Vagina (tissue), 2 donors: ENCODE measurements at regions not wholly inside any gene's neighbourhood (a gene's known extent, or its start where the extent isn't known, plus 50 kb on each side); places are given as distances from the start of the nearest gene placed in this dataset.

Experiments used
- DNase-seq, 2 donors: peaks; one replicate each; pipeline ENCODE4 v3.0.0-alpha.2; 2017; ENCODE audit errors: extremely low spot score in 2 of 2
- H3K27ac ChIP-seq: fragments of 200-600 bp; sonication (generic); one replicate; pipeline ENCODE4 v1.5.1; 2019
- H3K27me3 ChIP-seq: fragments of 200-600 bp; sonication (generic); one replicate; pipeline ENCODE4 v1.5.1; 2019
- H3K36me3 ChIP-seq, 2 donors: fragments of 200-600 bp; sonication (generic); one replicate each; pipeline ENCODE4 v1.5.1; 2017 to 2019
- H3K4me1 ChIP-seq: fragments of 200-600 bp; sonication (generic); one replicate; pipeline ENCODE4 v1.5.1; 2019
- H3K4me3 ChIP-seq, 2 donors: fragments of 200-600 bp; sonication (generic); 1 replicate in 1 of 2; 2 replicates in 1 of 2; pipeline ENCODE4 v1.5.1; 2016 to 2019
- H3K9me3 ChIP-seq: fragments of 200-600 bp; sonication (generic); one replicate; pipeline ENCODE4 v1.5.1; 2019
- CTCF ChIP-seq, 3 experiments: fragments of 450-650 bp in 2 of 3; fragments of 200-600 bp in 1 of 3; sonication (generic) in 1 of 3; IDR thresholded peaks; one replicate each; pipeline ENCODE4 v1.5.1; 2017 to 2019; ENCODE audit warnings: antibody characterized with exemption in 3 of 3, mild to moderate bottlenecking in 2 of 3, moderate library complexity in 2 of 3
- POLR2A ChIP-seq, 2 donors: fragments of 450-650 bp; IDR thresholded peaks; one replicate each; pipeline ENCODE4 v1.6.1; 2017; ENCODE audit warnings: antibody characterized with exemption in 2 of 2, mild to moderate bottlenecking in 2 of 2, moderate library complexity in 2 of 2
- POLR2AphosphoS5 ChIP-seq, 2 donors: sonication (generic); formaldehyde crosslinking; IDR thresholded peaks; one replicate each; pipeline ENCODE4 v1.9.0; 2017; ENCODE audit warnings: antibody characterized with exemption in 2 of 2, mild to moderate bottlenecking in 2 of 2, low read depth in 1 of 2; ENCODE audit not compliant: insufficient read depth in 1 of 2
- intact Hi-C: fragments of 100-400 bp; cut with DNase I; formaldehyde crosslinking; loops from one replicate; pipeline ENCODE4 v1.15.1; 2023

- Histone ChIP-seq H3K36me3 (no peaks in the 10 kb centered on the region), H3K9me3 (no peaks in the 10 kb centered on the region), H3K4me1 (no peaks in the 10 kb centered on the region), H3K4me3 (no peak overlapping the region), H3K27ac (no peak overlapping the region), H3K27me3 (no peaks in the 10 kb centered on the region)
- intact Hi-C loops = no loop called here
- no peak for TF ChIP-seq POLR2A (IDR thresholded peaks at IDR 0.05)
- no peak for DNase-seq
These were observed 499.0 kb downstream of the EBF1 start for GRCh38 chr5:158600679-158601078.

- Histone ChIP-seq H3K27me3 (no peaks in the 10 kb centered on the region), H3K36me3 (no peaks in the 10 kb centered on the region), H3K4me1 (no peaks in the 10 kb centered on the region), H3K9me3 (no peaks in the 10 kb centered on the region), H3K27ac (no peak overlapping the region), H3K4me3 (no peak overlapping the region)
- no peak for DNase-seq
- no peak for TF ChIP-seq POLR2AphosphoS5 (IDR thresholded peaks at IDR 0.05; ENCODE audit: insufficient read depth in 1 of 2, low read depth in 1 of 2)
- TF ChIP-seq POLR2A (IDR thresholded peaks at IDR 0.05) = no peak
- no peak for TF ChIP-seq CTCF (IDR thresholded peaks at IDR 0.05)
- intact Hi-C loops = no loop called here
These were observed 500.6 kb downstream of the EBF1 start for GRCh38 chr5:158599157-158599556.

GRCh38 chr5:158594595-158595242, 505.0 kb downstream of the EBF1 start:
- Histone ChIP-seq H3K4me3 (no peak overlapping the region), H3K4me1 (no peaks in the 10 kb centered on the region), H3K27me3 (no peaks in the 10 kb centered on the region), H3K9me3 (no peaks in the 10 kb centered on the region), H3K36me3 (no peaks in the 10 kb centered on the region), H3K27ac (no peak overlapping the region)
- intact Hi-C loops = no loop called here
- TF ChIP-seq POLR2A (IDR thresholded peaks at IDR 0.05) (no peak), POLR2AphosphoS5 (IDR thresholded peaks at IDR 0.05; ENCODE audit: insufficient read depth in 1 of 2, low read depth in 1 of 2) (no peak), CTCF (IDR thresholded peaks at IDR 0.05) (no peak)
- no peak for DNase-seq

DNA sequence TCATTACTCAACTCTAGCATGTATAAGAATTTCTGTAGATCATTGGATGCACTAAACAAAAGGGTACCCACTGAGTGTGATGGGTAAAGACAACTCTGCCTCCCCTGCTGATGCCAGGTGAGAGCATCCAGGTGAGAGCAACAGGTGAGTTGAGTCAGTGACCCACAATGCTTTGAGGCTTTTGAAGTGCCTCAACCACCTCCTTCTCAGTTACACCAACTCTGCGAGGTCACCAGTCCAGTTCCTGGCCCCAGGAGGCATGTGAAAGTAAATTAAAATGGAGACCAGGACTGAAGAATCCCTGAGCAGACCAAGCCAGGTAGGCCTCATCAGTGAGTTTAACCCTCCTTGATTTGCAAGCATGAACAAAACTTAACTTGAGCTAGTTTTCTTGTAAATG, 505.8 kb downstream of the EBF1 start:
- intact Hi-C loops = no loop called here
- Histone ChIP-seq H3K27me3 (no peaks in the 10 kb centered on the region), H3K27ac (no peak overlapping the region), H3K36me3 (no peaks in the 10 kb centered on the region), H3K9me3 (no peaks in the 10 kb centered on the region), H3K4me3 (no peak overlapping the region), H3K4me1 (no peaks in the 10 kb centered on the region)
- TF ChIP-seq POLR2AphosphoS5 (IDR thresholded peaks at IDR 0.05; ENCODE audit: insufficient read depth in 1 of 2, low read depth in 1 of 2) = no peak
- TF ChIP-seq CTCF (IDR thresholded peaks at IDR 0.05) = no peak
- TF ChIP-seq POLR2A (IDR thresholded peaks at IDR 0.05) = no peak
- DNase-seq = no peak

GRCh38 chr5:158591301-158591863, 508.3 kb downstream of the EBF1 start:
- DNase-seq = no peak
- Histone ChIP-seq H3K27me3 (no peaks in the 10 kb centered on the region), H3K27ac (no peak overlapping the region), H3K4me3 (no peak overlapping the region), H3K4me1 (no peaks in the 10 kb centered on the region), H3K36me3 (no peaks in the 10 kb centered on the region), H3K9me3 (no peaks in the 10 kb centered on the region)
- intact Hi-C loops = no loop called here
- TF ChIP-seq POLR2A (IDR thresholded peaks at IDR 0.05) (no peak), POLR2AphosphoS5 (IDR thresholded peaks at IDR 0.05; ENCODE audit: insufficient read depth in 1 of 2, low read depth in 1 of 2) (no peak), CTCF (IDR thresholded peaks at IDR 0.05) (no peak)
